H9 (cell line): ENCODE measurements at regions not wholly inside any gene's neighbourhood (a gene's known extent, or its start where the extent isn't known, plus 50 kb on each side); places are given as distances from the start of the nearest gene placed in this dataset.

Source experiments
- DNase-seq: peaks from one replicate; pipeline ENCODE4 v3.0.0-alpha.2; 2017
- H2AFZ ChIP-seq: one replicate; pipeline ENCODE4 v1.6.1; 2013; ENCODE audit warnings: mild to moderate bottlenecking, low read length, control low read depth, moderate library complexity
- H2AK5ac ChIP-seq: 2 replicates; pipeline ENCODE4 v1.6.1; 2013; ENCODE audit warnings: low read length, control low read depth, mixed read lengths; ENCODE audit not compliant: insufficient read length
- H2BK120ac ChIP-seq: one replicate; pipeline ENCODE4 v1.6.1; 2013; ENCODE audit warnings: low read depth, mild to moderate bottlenecking, low read length, control low read depth, inconsistent platforms; ENCODE audit not compliant: poor library complexity, severe bottlenecking
- H2BK12ac ChIP-seq: 2 replicates; pipeline ENCODE4 v1.6.1; 2013; ENCODE audit warnings: low read length, control low read depth, mixed read lengths, low read depth; ENCODE audit not compliant: insufficient read length
- H2BK15ac ChIP-seq: 2 replicates; pipeline ENCODE4 v1.6.1; 2013; ENCODE audit warnings: low read depth, low read length, control low read depth
- H2BK20ac ChIP-seq: one replicate; pipeline ENCODE4 v1.6.1; 2013; ENCODE audit warnings: low read depth, mild to moderate bottlenecking, low read length, control low read depth, inconsistent platforms; ENCODE audit not compliant: poor library complexity, severe bottlenecking
- H2BK5ac ChIP-seq: 2 replicates; pipeline ENCODE4 v1.6.1; 2013; ENCODE audit warnings: low read length, control low read depth, mixed read lengths; ENCODE audit not compliant: insufficient read length
- H3K14ac ChIP-seq: 2 replicates; pipeline ENCODE4 v1.6.1; 2013; ENCODE audit warnings: low read length, control low read depth; ENCODE audit not compliant: insufficient read depth
- H3K18ac ChIP-seq: 2 replicates; pipeline ENCODE4 v1.6.1; 2013; ENCODE audit warnings: low read depth, mild to moderate bottlenecking, mixed read lengths, low read length, control low read depth; ENCODE audit not compliant: insufficient read length
- H3K23ac ChIP-seq: 2 replicates; pipeline ENCODE4 v1.6.1; 2013; ENCODE audit warnings: low read length, control low read depth, mixed read lengths, low read depth; ENCODE audit not compliant: insufficient read length
- H3K23me2 ChIP-seq: 2 replicates; pipeline ENCODE4 v1.6.1; 2013; ENCODE audit warnings: low read depth, mild to moderate bottlenecking, mixed read lengths, low read length, control low read depth; ENCODE audit not compliant: insufficient read length, poor library complexity, severe bottlenecking
- H3K27ac ChIP-seq: 2 replicates; pipeline ENCODE4 v1.5.1; 2013; ENCODE audit warnings: low read length, control low read depth, mixed read lengths, low read depth; ENCODE audit not compliant: insufficient read length
- H3K27me3 ChIP-seq: 2 replicates; pipeline ENCODE4 v1.6.1; 2013; ENCODE audit warnings: low read length, control low read depth, inconsistent platforms; ENCODE audit not compliant: insufficient read depth
- H3K4ac ChIP-seq: 2 replicates; pipeline ENCODE4 v1.6.1; 2013; ENCODE audit warnings: low read depth, mild to moderate bottlenecking, control low read depth, inconsistent platforms, low read length, moderate library complexity
- H3K4me1 ChIP-seq: 2 replicates; pipeline ENCODE4 v1.6.1; 2013; ENCODE audit warnings: low read length, control low read depth, inconsistent platforms; ENCODE audit not compliant: insufficient read depth
- H3K4me2 ChIP-seq: 2 replicates; pipeline ENCODE4 v1.6.1; 2013; ENCODE audit warnings: low read length, control low read depth, mixed read lengths; ENCODE audit not compliant: insufficient read length, insufficient read depth
- H3K56ac ChIP-seq: 2 replicates; pipeline ENCODE4 v1.6.1; 2013; ENCODE audit warnings: low read depth, mild to moderate bottlenecking, mixed read lengths, low read length, control low read depth; ENCODE audit not compliant: insufficient read length
- H3K79me1 ChIP-seq: 2 replicates; pipeline ENCODE4 v1.6.1; 2013; ENCODE audit warnings: low read depth, mild to moderate bottlenecking, moderate library complexity, low read length, control low read depth, inconsistent platforms; ENCODE audit not compliant: insufficient read depth, poor library complexity, severe bottlenecking
- H3K79me2 ChIP-seq: 2 replicates; pipeline ENCODE4 v1.6.1; 2013; ENCODE audit warnings: low read length, control low read depth, inconsistent platforms; ENCODE audit not compliant: insufficient read depth
- H3K9ac ChIP-seq: 2 replicates; pipeline ENCODE4 v1.6.1; 2013; ENCODE audit warnings: low read length, control low read depth, mixed read lengths; ENCODE audit not compliant: insufficient read length; ENCODE audit errors: extremely low read depth
- H3K9me3 ChIP-seq: one replicate; pipeline ENCODE4 v1.6.1; 2013; ENCODE audit warnings: low read depth, low read length, inconsistent platforms; ENCODE audit not compliant: control insufficient read depth
- H3T11ph ChIP-seq: one replicate; pipeline ENCODE4 v1.6.1; 2013; ENCODE audit warnings: mild to moderate bottlenecking, low read length, control low read depth, inconsistent platforms
- H4K20me1 ChIP-seq: one replicate; pipeline ENCODE4 v1.6.1; 2013; ENCODE audit not compliant: control insufficient read depth, insufficient read length, insufficient read depth
- H4K5ac ChIP-seq: 2 replicates; pipeline ENCODE4 v1.6.1; 2013; ENCODE audit warnings: low read depth, mild to moderate bottlenecking, mixed read lengths, low read length, control low read depth; ENCODE audit not compliant: insufficient read length
- H4K8ac ChIP-seq: replicated peaks from 2 replicates; pipeline ENCODE4 v1.6.1; 2013; ENCODE audit warnings: low read length, control low read depth, mixed read lengths, low read depth; ENCODE audit not compliant: insufficient read length
- H4K91ac ChIP-seq: 2 replicates; pipeline ENCODE4 v1.6.1; 2013; ENCODE audit warnings: low read depth, mild to moderate bottlenecking, moderate library complexity, mixed read lengths, low read length, control low read depth; ENCODE audit not compliant: insufficient read length
- H3K27ac Mint-ChIP-seq, 3 experiments: 2 replicates in 2 of 3; 3 replicates in 1 of 3; pipeline ENCODE4 v1.8.0; 2020 to 2021; ENCODE audit warnings: mixed read lengths in 3 of 3, mild to moderate bottlenecking in 1 of 3, moderate library complexity in 1 of 3
- H3K27me3 Mint-ChIP-seq: 2 replicates; pipeline ENCODE4 v1.8.0; 2021; ENCODE audit warnings: low read depth, mild to moderate bottlenecking, moderate library complexity, mixed read lengths
- H3K36me3 Mint-ChIP-seq, 3 experiments: 2 replicates in 2 of 3; 3 replicates in 1 of 3; pipeline ENCODE4 v1.8.0; 2020 to 2021; ENCODE audit warnings: low read depth in 3 of 3, mixed read lengths in 3 of 3; ENCODE audit not compliant: insufficient read depth in 1 of 3
- H3K4me1 Mint-ChIP-seq, 2 experiments: 2 replicates each; pipeline ENCODE4 v1.8.0; 2020; ENCODE audit warnings: mixed read lengths in 2 of 2
- H3K4me3 Mint-ChIP-seq, 2 experiments: 2 replicates in 1 of 2; 3 replicates in 1 of 2; pipeline ENCODE4 v1.8.0; 2020 to 2021; ENCODE audit warnings: mild to moderate bottlenecking in 2 of 2, mixed read lengths in 2 of 2, moderate library complexity in 1 of 2
- H3K9me3 Mint-ChIP-seq, 2 experiments: 2 replicates in 1 of 2; 3 replicates in 1 of 2; pipeline ENCODE4 v1.8.0; 2020; ENCODE audit warnings: mild to moderate bottlenecking in 2 of 2, mixed read lengths in 2 of 2, moderate library complexity in 1 of 2
- whole genome bisulfite sequencing: extraction: QIAGEN DNeasy Blood & Tissue Kit; methylation state at CpG from one replicate; pipeline ENCODE4 v1.1.7; 2013; ENCODE audit warnings: missing lambda C conversion rate, low lambda C conversion rate, mixed read lengths; ENCODE audit not compliant: insufficient read length; ENCODE audit errors: extremely low coverage; 5-methylcytosine and 5-hydroxymethylcytosine counted together
- TF ChIP-seq, protein P1 (sequence below): fragments of 200-600 bp; sonication (generic); conservative IDR thresholded peaks from 3 replicates; pipeline ENCODE4 v1.8.0; 2021; ENCODE audit warnings: antibody characterized with exemption, mild to moderate bottlenecking

DNA sequence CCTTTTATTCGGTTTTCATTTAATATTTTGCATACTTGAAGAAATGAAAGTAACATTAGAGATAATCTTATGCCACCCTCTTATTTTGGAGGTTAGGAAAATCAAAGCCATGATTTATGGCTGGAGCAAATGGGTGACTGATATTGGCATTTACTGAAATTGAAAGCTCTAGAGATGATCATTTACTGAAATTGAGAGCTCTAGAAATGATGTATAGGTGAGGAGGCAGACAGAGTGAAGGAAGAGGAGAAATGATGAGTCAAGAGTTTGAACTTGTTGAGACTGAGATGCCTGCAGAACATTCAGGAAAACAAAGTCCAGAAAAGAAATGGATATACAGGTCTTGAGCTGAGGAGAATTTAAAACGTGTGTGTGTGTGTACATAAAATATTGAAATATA lies 217.6 kb downstream of the LTN1 start:
- H3K27ac ChIP-seq: no peak overlapping the region
- DNase-seq: no peak

More for the DNA sequence above, 217.6 kb downstream of the LTN1 start:
- Histone ChIP-seq H3K79me1 (no peaks in the 10 kb centered on the region), H3K23me2 (no peaks in the 10 kb centered on the region), H3K4me1 (no peaks in the 10 kb centered on the region), H3K27me3 (no peaks in the 10 kb centered on the region), H2AFZ (no peak overlapping the region), H3K9me3 (no peaks in the 10 kb centered on the region), H3K23ac (no peak overlapping the region), H2BK12ac (no peak overlapping the region), H3K4me2 (no peak overlapping the region), H3K4ac (no peak overlapping the region), H3K14ac (no peak overlapping the region), H2AK5ac (no peak overlapping the region), H2BK5ac (no peak overlapping the region), H2BK20ac (no peak overlapping the region), H3K79me2 (no peaks in the 10 kb centered on the region), H3K56ac (no peak overlapping the region), H4K5ac (no peak overlapping the region), H3T11ph (no peak overlapping the region), H4K20me1 (no peaks in the 10 kb centered on the region), H4K8ac (no peak overlapping the region), H4K91ac (no peak overlapping the region), H2BK15ac (no peak overlapping the region), H2BK120ac (no peak overlapping the region), H3K9ac (no peak overlapping the region), H3K18ac (no peak overlapping the region)
- no peak overlapping the region for H3K27ac Mint-ChIP-seq
- H3K27me3 Mint-ChIP-seq: no peaks in the 10 kb centered on the region
- peaks cover 0 to 2% of the 10 kb centered on the region in 2 experiments; a peak in 2 of 5 replicates for H3K9me3 Mint-ChIP-seq
- no peaks in the 10 kb centered on the region for H3K4me1 Mint-ChIP-seq
- TF ChIP-seq, protein P1, sequence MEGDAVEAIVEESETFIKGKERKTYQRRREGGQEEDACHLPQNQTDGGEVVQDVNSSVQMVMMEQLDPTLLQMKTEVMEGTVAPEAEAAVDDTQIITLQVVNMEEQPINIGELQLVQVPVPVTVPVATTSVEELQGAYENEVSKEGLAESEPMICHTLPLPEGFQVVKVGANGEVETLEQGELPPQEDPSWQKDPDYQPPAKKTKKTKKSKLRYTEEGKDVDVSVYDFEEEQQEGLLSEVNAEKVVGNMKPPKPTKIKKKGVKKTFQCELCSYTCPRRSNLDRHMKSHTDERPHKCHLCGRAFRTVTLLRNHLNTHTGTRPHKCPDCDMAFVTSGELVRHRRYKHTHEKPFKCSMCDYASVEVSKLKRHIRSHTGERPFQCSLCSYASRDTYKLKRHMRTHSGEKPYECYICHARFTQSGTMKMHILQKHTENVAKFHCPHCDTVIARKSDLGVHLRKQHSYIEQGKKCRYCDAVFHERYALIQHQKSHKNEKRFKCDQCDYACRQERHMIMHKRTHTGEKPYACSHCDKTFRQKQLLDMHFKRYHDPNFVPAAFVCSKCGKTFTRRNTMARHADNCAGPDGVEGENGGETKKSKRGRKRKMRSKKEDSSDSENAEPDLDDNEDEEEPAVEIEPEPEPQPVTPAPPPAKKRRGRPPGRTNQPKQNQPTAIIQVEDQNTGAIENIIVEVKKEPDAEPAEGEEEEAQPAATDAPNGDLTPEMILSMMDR: no peak
- no peak overlapping the region for H3K4me3 Mint-ChIP-seq
- H3K36me3 Mint-ChIP-seq: no peaks in the 10 kb centered on the region
- no CpG with 5 or more reads among the region's 2 CpGs for WGBS
